Caco-2 (cell line): ENCODE measurements at regions not wholly inside any gene's neighbourhood (a gene's known extent, or its start where the extent isn't known, plus 50 kb on each side); places are given as distances from the start of the nearest gene placed in this dataset.

ENCODE experiments used
- BruUV-seq: library from RNA; stranded (reverse); fragments of 400-500 nt; replicated peaks from 2 replicates; lab custom pipeline; 2021; lab: Mats Ljungman, UMichigan
- CTCF ChIA-PET: fragments of 300-600 bp; sonication (Branson Sonifier 250); formaldehyde crosslinking; loops from one replicate; lab custom pipeline; 2022; ENCODE audit warnings: antibody characterized with exemption; lab: Charles Lee
- POLR2A ChIA-PET: fragments of 300-600 bp; sonication (Branson Sonifier 250); formaldehyde crosslinking; loops from one replicate; lab custom pipeline; 2022; ENCODE audit warnings: antibody characterized with exemption; lab: Charles Lee
- DNase-seq, 2 experiments: peaks; one replicate each; pipeline versions ENCODE4 v3.0.0 to v3.0.0-alpha.2; 2020 to 2022
- H3K27me3 ChIP-seq: replicated peaks from 2 replicates; pipeline ENCODE4 v1.6.0; 2011; ENCODE audit warnings: low read length; ENCODE audit not compliant: control insufficient read depth, insufficient read depth
- H3K36me3 ChIP-seq: 2 replicates; pipeline ENCODE4 v1.5.1; 2011; ENCODE audit warnings: low read length; ENCODE audit not compliant: control insufficient read depth, insufficient read depth
- H3K4me1 ChIP-seq: fragments of 250-450 bp; sonication (Bioruptor Pico); 2 replicates; pipeline ENCODE4 v1.5.1; 2020; ENCODE audit warnings: mild to moderate bottlenecking
- H3K4me3 ChIP-seq: 2 replicates; pipeline ENCODE4 v1.5.1; 2011; ENCODE audit warnings: low read depth, mild to moderate bottlenecking, control low read depth, low read length
- H3K9me3 ChIP-seq: fragments of 250-450 bp; sonication (Bioruptor Pico); 2 replicates; pipeline ENCODE4 v1.5.1; 2020; ENCODE audit warnings: mild to moderate bottlenecking, moderate library complexity
- H3K27ac Mint-ChIP-seq: one replicate; pipeline ENCODE4 v1.8.0; 2022; ENCODE audit warnings: mixed read lengths; ENCODE audit not compliant: unreplicated experiment
- H3K27me3 Mint-ChIP-seq: one replicate; pipeline ENCODE4 v1.8.0; 2022; ENCODE audit warnings: mixed read lengths; ENCODE audit not compliant: insufficient read depth, unreplicated experiment
- H3K36me3 Mint-ChIP-seq: one replicate; pipeline ENCODE4 v1.8.0; 2022; ENCODE audit warnings: mild to moderate bottlenecking, mixed read lengths; ENCODE audit not compliant: insufficient read depth, unreplicated experiment
- H3K4me1 Mint-ChIP-seq: one replicate; pipeline ENCODE4 v1.8.0; 2022; ENCODE audit warnings: low read depth, mixed read lengths; ENCODE audit not compliant: unreplicated experiment
- H3K4me3 Mint-ChIP-seq: one replicate; pipeline ENCODE4 v1.8.0; 2022; ENCODE audit warnings: mild to moderate bottlenecking, moderate library complexity, mixed read lengths; ENCODE audit not compliant: unreplicated experiment
- H3K9me3 Mint-ChIP-seq: one replicate; pipeline ENCODE4 v1.8.0; 2022; ENCODE audit warnings: mixed read lengths; ENCODE audit not compliant: unreplicated experiment
- intact Hi-C: fragments of 100-400 bp; cut with micrococcal nuclease; formaldehyde crosslinking; loops from one replicate; pipeline ENCODE4 v1.10.0; 2022; ENCODE audit not compliant: unreplicated experiment
- TF ChIP-seq, protein P1 (sequence below), 2 experiments: fragments of 200-600 bp in 1 of 2; IDR thresholded peaks; 1 replicate in 1 of 2; 2 replicates in 1 of 2; pipeline versions ENCODE4 v1.5.1 to v1.8.0; 2011 to 2022; ENCODE audit warnings: antibody characterized with exemption in 1 of 2, control low read depth in 1 of 2, inconsistent platforms in 1 of 2, low read depth in 1 of 2, low read length in 1 of 2, mild to moderate bottlenecking in 1 of 2, moderate library complexity in 1 of 2; ENCODE audit not compliant: insufficient read depth in 1 of 2, severe bottlenecking in 1 of 2, unreplicated experiment in 1 of 2

DNA sequence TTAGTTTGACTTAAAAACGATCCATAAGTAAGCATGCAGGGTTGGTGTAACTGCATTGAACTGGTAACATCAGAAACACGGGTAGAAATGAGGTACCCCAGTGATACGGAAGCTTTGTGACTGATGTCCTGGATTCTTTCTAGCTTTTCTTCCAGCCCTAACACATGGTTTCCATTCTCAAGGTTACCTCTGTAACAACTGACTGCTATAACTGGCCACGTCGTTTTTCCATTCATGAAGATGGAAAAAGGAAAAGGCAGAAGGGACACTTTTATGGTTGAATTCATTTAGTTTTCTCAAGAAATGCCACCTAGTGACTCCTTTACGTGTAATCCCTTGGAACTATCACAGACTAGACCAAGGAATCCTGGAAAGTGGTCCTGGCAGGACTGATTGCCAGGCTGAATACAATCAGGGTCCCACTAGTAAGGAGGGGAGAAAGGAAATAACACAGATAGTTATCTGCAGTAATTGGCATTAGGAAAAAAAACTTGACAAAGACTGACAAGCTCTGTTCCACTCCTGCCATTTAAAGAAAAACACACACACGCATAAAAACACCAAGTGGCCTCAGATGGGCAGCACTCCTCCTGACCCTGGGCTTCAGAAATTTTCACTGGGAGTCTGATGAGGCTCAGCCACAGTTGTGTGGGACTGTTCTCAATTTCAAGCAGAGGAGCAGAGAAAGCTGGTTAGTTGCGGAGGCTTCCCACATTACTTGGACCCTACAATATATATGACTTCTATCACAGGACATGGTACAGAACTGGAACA lies 77.5 kb upstream of the ZNF169 start:
- H3K4me3 Mint-ChIP-seq = no peak overlapping the region
- TF ChIP-seq, protein P1, sequence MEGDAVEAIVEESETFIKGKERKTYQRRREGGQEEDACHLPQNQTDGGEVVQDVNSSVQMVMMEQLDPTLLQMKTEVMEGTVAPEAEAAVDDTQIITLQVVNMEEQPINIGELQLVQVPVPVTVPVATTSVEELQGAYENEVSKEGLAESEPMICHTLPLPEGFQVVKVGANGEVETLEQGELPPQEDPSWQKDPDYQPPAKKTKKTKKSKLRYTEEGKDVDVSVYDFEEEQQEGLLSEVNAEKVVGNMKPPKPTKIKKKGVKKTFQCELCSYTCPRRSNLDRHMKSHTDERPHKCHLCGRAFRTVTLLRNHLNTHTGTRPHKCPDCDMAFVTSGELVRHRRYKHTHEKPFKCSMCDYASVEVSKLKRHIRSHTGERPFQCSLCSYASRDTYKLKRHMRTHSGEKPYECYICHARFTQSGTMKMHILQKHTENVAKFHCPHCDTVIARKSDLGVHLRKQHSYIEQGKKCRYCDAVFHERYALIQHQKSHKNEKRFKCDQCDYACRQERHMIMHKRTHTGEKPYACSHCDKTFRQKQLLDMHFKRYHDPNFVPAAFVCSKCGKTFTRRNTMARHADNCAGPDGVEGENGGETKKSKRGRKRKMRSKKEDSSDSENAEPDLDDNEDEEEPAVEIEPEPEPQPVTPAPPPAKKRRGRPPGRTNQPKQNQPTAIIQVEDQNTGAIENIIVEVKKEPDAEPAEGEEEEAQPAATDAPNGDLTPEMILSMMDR (IDR thresholded peaks at IDR 0.05; ENCODE audit: insufficient read depth in 1 of 2, low read depth in 1 of 2, low read length in 1 of 2, severe bottlenecking in 1 of 2, unreplicated experiment in 1 of 2) = no peak
- no peaks in the 10 kb centered on the region for H3K4me1 Mint-ChIP-seq
- H3K4me3 ChIP-seq = no peak overlapping the region
- no peaks in the 10 kb centered on the region for H3K4me1 ChIP-seq
- no peak overlapping the region for H3K27ac Mint-ChIP-seq
- no TSS peak for BruUV-seq
- POLR2A ChIA-PET = no interaction called here
- no peaks in the 10 kb centered on the region for H3K27me3 Mint-ChIP-seq
- peaks cover 47% of the 10 kb centered on the region for H3K36me3 Mint-ChIP-seq
- peaks cover 4% of the 10 kb centered on the region for H3K36me3 ChIP-seq
- intact Hi-C loops = no loop called here
- no peaks in the 10 kb centered on the region for H3K9me3 ChIP-seq
- CTCF ChIA-PET = no interaction called here
- DNase-seq = no peak
- no peaks in the 10 kb centered on the region for H3K9me3 Mint-ChIP-seq
- no peaks in the 10 kb centered on the region for H3K27me3 ChIP-seq

DNA sequence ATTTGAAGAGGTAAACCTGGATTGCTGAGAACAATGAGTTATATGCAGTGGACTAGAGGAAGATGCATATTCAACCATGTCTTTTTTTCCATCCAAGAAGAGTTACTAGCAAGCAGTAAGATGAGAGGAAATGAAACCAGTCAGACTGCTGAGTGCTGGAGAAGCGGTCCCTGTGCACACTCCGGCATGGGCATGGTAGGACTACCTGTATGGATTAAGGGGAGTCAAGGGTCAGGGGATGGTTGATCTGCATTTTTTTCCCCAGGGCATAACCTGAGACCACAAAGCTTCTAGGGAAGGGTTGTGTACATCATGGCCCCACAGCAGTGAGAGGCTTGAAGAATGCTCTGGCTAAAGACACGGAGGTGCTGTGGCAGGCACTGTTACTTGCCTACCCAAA lies 76.6 kb upstream of the ZNF169 start:
- Histone ChIP-seq H3K4me3 (no peak overlapping the region), H3K4me1 (no peaks in the 10 kb centered on the region), H3K9me3 (no peaks in the 10 kb centered on the region), H3K27me3 (no peaks in the 10 kb centered on the region), H3K36me3 (peaks cover 1% of the 10 kb centered on the region; the same call in 1 of the 2 replicates)
- Mint-ChIP-seq H3K27ac (no peak overlapping the region), H3K36me3 (peaks cover 39% of the 10 kb centered on the region), H3K4me3 (no peak overlapping the region), H3K4me1 (no peaks in the 10 kb centered on the region), H3K27me3 (no peaks in the 10 kb centered on the region), H3K9me3 (no peaks in the 10 kb centered on the region)
- intact Hi-C loops = no loop called here
- DNase-seq = no peak
- no TSS peak for BruUV-seq
- TF ChIP-seq, protein P1 (IDR thresholded peaks at IDR 0.05; ENCODE audit: insufficient read depth in 1 of 2, low read depth in 1 of 2, low read length in 1 of 2, severe bottlenecking in 1 of 2, unreplicated experiment in 1 of 2) = no peak
- ChIA-PET CTCF (no interaction called here), POLR2A (no interaction called here)

DNA sequence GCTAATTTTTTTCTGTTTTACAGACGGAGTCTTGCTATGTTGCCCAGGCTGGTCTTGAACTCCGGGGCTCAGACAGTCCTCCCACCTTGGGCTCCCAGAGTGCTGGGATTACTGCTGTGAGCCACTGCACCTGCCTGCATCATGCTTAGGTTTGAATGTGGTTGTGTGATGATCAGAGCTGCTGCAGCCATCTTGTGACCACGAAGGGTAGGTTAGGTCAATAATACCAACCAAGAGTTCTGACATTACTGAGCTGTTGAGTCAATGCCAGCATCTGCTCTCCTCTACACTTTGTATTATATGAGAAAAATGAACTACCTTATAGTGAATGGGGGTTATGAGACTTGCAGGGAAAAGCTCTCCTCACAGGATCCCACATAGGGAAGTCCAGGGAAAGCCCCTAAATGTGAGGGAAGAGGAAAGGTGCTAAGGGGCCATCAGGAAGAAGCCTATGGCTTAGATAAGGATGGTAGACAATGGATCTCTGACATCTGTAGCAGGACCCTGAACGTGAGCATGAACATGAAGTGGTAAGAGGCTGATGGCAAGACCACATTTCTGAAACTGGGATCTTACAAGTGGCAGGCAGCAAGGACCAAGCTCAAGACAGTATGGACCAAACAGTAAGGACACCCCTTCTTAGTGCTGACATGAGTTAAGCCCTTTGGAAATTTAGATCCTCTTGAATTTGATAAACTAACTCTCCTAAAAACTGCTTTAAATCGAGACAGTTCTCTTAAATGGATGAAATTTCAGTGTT lies 75.7 kb upstream of the ZNF169 start:
- no peak overlapping the region for H3K27ac Mint-ChIP-seq
- H3K4me3 Mint-ChIP-seq = no peak overlapping the region
- no peak for DNase-seq
- H3K4me1 Mint-ChIP-seq = no peaks in the 10 kb centered on the region
- intact Hi-C loops = no loop called here
- no peaks in the 10 kb centered on the region for H3K9me3 Mint-ChIP-seq
- TF ChIP-seq, protein P1 (IDR thresholded peaks at IDR 0.05; ENCODE audit: insufficient read depth in 1 of 2, low read depth in 1 of 2, low read length in 1 of 2, severe bottlenecking in 1 of 2, unreplicated experiment in 1 of 2) = no peak
- Histone ChIP-seq H3K9me3 (no peaks in the 10 kb centered on the region), H3K4me3 (no peak overlapping the region), H3K36me3 (peaks cover 1% of the 10 kb centered on the region; the same call in 1 of the 2 replicates), H3K4me1 (no peaks in the 10 kb centered on the region), H3K27me3 (no peaks in the 10 kb centered on the region)
- no TSS peak for BruUV-seq
- no peaks in the 10 kb centered on the region for H3K27me3 Mint-ChIP-seq
- ChIA-PET POLR2A (no interaction called here), CTCF (no interaction called here)
- peaks cover 39% of the 10 kb centered on the region for H3K36me3 Mint-ChIP-seq
